Panc1 (cell line): ENCODE measurements at regions not wholly inside any gene's neighbourhood (a gene's known extent, or its start where the extent isn't known, plus 50 kb on each side); places are given as distances from the start of the nearest gene placed in this dataset.

Experiments used
- ATAC-seq: fragments of 200-7000 bp; cut with Tn5 transposase; 2 replicates; pipeline ENCODE4 v1.9.1; 2020; ENCODE audit warnings: mild to moderate bottlenecking, moderate library complexity
- BruUV-seq: library from RNA; stranded (reverse); fragments of 400-500 nt; replicated peaks from 2 replicates; lab custom pipeline; 2021; lab: Mats Ljungman, UMichigan
- CTCF ChIA-PET: fragments of 300-600 bp; sonication (Branson Sonifier 250); formaldehyde crosslinking; loops from one replicate; lab custom pipeline; 2022; ENCODE audit warnings: antibody characterized with exemption; lab: Charles Lee
- POLR2A ChIA-PET: fragments of 300-600 bp; sonication (Branson Sonifier 250); formaldehyde crosslinking; loops from one replicate; lab custom pipeline; 2022; ENCODE audit warnings: antibody characterized with exemption; lab: Charles Lee
- DNase-seq: peaks from one replicate; pipeline ENCODE4 v3.0.0-alpha.2; 2010; ENCODE audit warnings: low read depth, low spot score
- H3K27ac ChIP-seq: 2 replicates; pipeline ENCODE4 v1.5.1; 2011; ENCODE audit warnings: mild to moderate bottlenecking, low read length, inconsistent platforms
- H3K27me3 ChIP-seq: fragments of 200-500 bp; sonication (Bioruptor generic); 2 replicates; pipeline ENCODE4 v1.6.0; 2014; ENCODE audit warnings: low read length, inconsistent platforms; ENCODE audit not compliant: control insufficient read depth, insufficient read depth
- H3K36me3 ChIP-seq: fragments of 200-500 bp; sonication (Bioruptor generic); 2 replicates; pipeline ENCODE4 v1.5.1; 2014; ENCODE audit warnings: inconsistent platforms, mild to moderate bottlenecking, low read length, moderate library complexity; ENCODE audit not compliant: control insufficient read depth, insufficient read depth
- H3K4me1 ChIP-seq: 2 replicates; pipeline ENCODE4 v1.5.1; 2011; ENCODE audit warnings: inconsistent platforms, mild to moderate bottlenecking, low read length, moderate library complexity; ENCODE audit not compliant: control insufficient read depth, insufficient read depth
- H3K4me3 ChIP-seq, 2 experiments: 2 replicates each; pipeline ENCODE4 v1.5.1; 2011 to 2012; ENCODE audit warnings: low read depth in 2 of 2, low read length in 2 of 2, mild to moderate bottlenecking in 2 of 2, inconsistent platforms in 1 of 2, moderate library complexity in 1 of 2
- H3K9me3 ChIP-seq: fragments of 200-500 bp; sonication (Bioruptor generic); 2 replicates; pipeline ENCODE4 v1.5.1; 2014; ENCODE audit warnings: low read depth, mild to moderate bottlenecking, inconsistent platforms, low read length, moderate library complexity; ENCODE audit not compliant: control insufficient read depth, insufficient read depth
- CTCF ChIP-seq: fragments of 450-650 bp; IDR thresholded peaks from 2 replicates; pipeline ENCODE4 v1.5.1; 2017; ENCODE audit warnings: mild to moderate bottlenecking
- POLR2AphosphoS5 ChIP-seq: IDR thresholded peaks from 2 replicates; pipeline ENCODE4 v1.6.1; 2012; ENCODE audit warnings: mild to moderate bottlenecking, low read depth, low read length, moderate library complexity
- REST ChIP-seq, 2 experiments: IDR thresholded peaks; 2 replicates each; pipeline ENCODE4 v1.6.1; 2011 to 2012; ENCODE audit warnings: low read depth in 2 of 2, control low read depth in 1 of 2, low read length in 1 of 2, mild to moderate bottlenecking in 1 of 2, moderate library complexity in 1 of 2; ENCODE audit not compliant: insufficient read depth in 1 of 2
- SIN3A ChIP-seq: IDR thresholded peaks from 2 replicates; pipeline ENCODE4 v1.6.1; 2012; ENCODE audit warnings: low read depth, mild to moderate bottlenecking, low read length, moderate library complexity, borderline replicate concordance; ENCODE audit not compliant: insufficient read depth
- TCF7L2 ChIP-seq: IDR thresholded peaks from 2 replicates; pipeline ENCODE4 v1.6.1; 2011; ENCODE audit warnings: mild to moderate bottlenecking, low read depth, low read length, inconsistent platforms
- in situ Hi-C: cut with HindIII; loops from 2 replicates; pipeline ENCODE4 v1.10.0; 2016; ENCODE audit warnings: low sequenced_read_pairs, low pct_unique_long_range_greater_than_20kb
- intact Hi-C: fragments of 100-400 bp; cut with micrococcal nuclease; formaldehyde crosslinking; loops from one replicate; pipeline ENCODE4 v1.10.0; 2022; ENCODE audit not compliant: unreplicated experiment

- no peak for ATAC-seq
Observed at GRCh38 chr2:164055623-164056022, 319.8 kb upstream of the FIGN start.

GRCh38 chr2:164054651-164055050 is 318.8 kb upstream of the FIGN start:
- CTCF ChIA-PET = no interaction called here
- in situ Hi-C loops = no loop called here
- no peaks in the 10 kb centered on the region; the same call in 1 of the 2 replicates for H3K4me1 ChIP-seq

More at GRCh38 chr2:164055623-164056022, 319.8 kb upstream of the FIGN start:
- BruUV-seq = no TSS peak
- H3K27ac ChIP-seq = no peak overlapping the region
- H3K36me3 ChIP-seq = no peaks in the 10 kb centered on the region
- in situ Hi-C loops (no loop called here), intact Hi-C loops (loop anchor here (5.0 kb wide), 1 partner anchor 708 kb away; no protein-coding TSS in a partner anchor)
- no peaks in the 10 kb centered on the region; the same call in 1 of the 2 replicates for H3K4me1 ChIP-seq
- TF ChIP-seq SIN3A = no peak
- no peak for TF ChIP-seq TCF7L2
- no peak for TF ChIP-seq CTCF
- no peak for TF ChIP-seq POLR2AphosphoS5
- TF ChIP-seq REST (IDR thresholded peaks at IDR 0.05; ENCODE audit: insufficient read depth in 1 of 2, low read depth in 2 of 2, low read length in 1 of 2) = no peak
- H3K4me3 ChIP-seq = no peak overlapping the region
- no peaks in the 10 kb centered on the region for H3K9me3 ChIP-seq
- CTCF ChIA-PET = no interaction called here
- H3K27me3 ChIP-seq = no peaks in the 10 kb centered on the region
- DNase-seq = no peak
- POLR2A ChIA-PET = no interaction called here

More at GRCh38 chr2:164054651-164055050, 318.8 kb upstream of the FIGN start:
- H3K36me3 ChIP-seq = no peaks in the 10 kb centered on the region
- TF ChIP-seq REST (IDR thresholded peaks at IDR 0.05; ENCODE audit: insufficient read depth in 1 of 2, low read depth in 2 of 2, low read length in 1 of 2) = no peak
- TF ChIP-seq CTCF = no peak
- TF ChIP-seq TCF7L2 = no peak
- no peaks in the 10 kb centered on the region for H3K9me3 ChIP-seq
- DNase-seq (no peak), ATAC-seq (no peak)
- no peak overlapping the region for H3K27ac ChIP-seq
- POLR2A ChIA-PET = no interaction called here
- H3K27me3 ChIP-seq = no peaks in the 10 kb centered on the region
- intact Hi-C loops = loop anchor here (5.0 kb wide), 1 partner anchor 707 kb away; no protein-coding TSS in a partner anchor
- no peak overlapping the region for H3K4me3 ChIP-seq
- no TSS peak for BruUV-seq
